ENCODE measurements at regions not wholly inside any gene's neighbourhood (a gene's known extent, or its start where the extent isn't known, plus 50 kb on each side); places are given as distances from the start of the nearest gene placed in this dataset.

GRCh38 chr3:78455166-78455565, 1312.6 kb downstream of the ROBO1 start:
- H3K4me1 Mint-ChIP-seq (ENCODE audit: low read depth, unreplicated experiment), result no peaks in the 10 kb centered on the region
- no peaks in the 10 kb centered on the region for H3K27me3 Mint-ChIP-seq (ENCODE audit: unreplicated experiment)
- no peak for TF ChIP-seq CTCF (IDR thresholded peaks at IDR 0.05; ENCODE audit: partially characterized antibody, unreplicated experiment)
- no peak overlapping the region for H3K27ac Mint-ChIP-seq (ENCODE audit: unreplicated experiment)
- H3K4me3 Mint-ChIP-seq (ENCODE audit: unreplicated experiment), result no peak overlapping the region
- no peaks in the 10 kb centered on the region for H3K9me3 Mint-ChIP-seq (ENCODE audit: unreplicated experiment)
- no peaks in the 10 kb centered on the region for H3K36me3 Mint-ChIP-seq (ENCODE audit: unreplicated experiment)
- no peak for DNase-seq

DNA sequence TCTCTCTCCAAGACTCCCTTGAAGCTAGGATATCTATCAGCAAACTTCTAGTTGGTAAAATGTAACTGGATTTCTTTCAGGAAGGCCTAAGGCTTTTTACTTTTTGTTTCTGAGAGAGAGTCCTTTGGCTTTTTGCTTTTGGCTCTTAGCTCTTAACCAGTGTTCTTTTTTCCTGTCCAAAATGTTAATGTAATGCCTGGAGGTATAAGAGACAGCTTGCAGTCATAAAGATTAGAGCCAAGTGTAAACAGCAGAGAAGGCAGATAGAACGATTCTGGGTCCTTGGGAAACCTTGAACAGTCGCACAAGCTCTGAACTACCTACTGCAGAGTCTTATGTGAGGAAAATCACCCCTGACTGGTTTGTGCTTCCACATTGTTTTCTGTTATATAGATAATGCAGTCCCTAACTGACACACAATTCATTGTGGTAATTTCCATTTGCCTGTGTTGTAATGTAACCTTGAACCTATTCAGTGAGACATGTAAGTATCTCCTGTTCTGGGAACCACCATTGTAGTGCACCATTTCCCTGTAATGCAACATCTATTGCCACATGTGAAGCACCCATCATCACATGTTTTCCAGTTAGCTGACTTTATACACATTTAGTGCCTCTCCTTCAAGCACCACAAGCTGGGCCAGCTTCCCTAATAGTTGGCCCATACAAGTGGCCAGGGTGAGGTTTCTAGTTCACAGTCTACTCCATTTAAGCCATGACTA, 1311.9 kb downstream of the ROBO1 start:
- H3K9me3 Mint-ChIP-seq (ENCODE audit: unreplicated experiment), result no peaks in the 10 kb centered on the region
- no peak overlapping the region for H3K4me3 Mint-ChIP-seq (ENCODE audit: unreplicated experiment)
- no peak for DNase-seq
- no peak overlapping the region for H3K27ac Mint-ChIP-seq (ENCODE audit: unreplicated experiment)
- H3K4me1 Mint-ChIP-seq (ENCODE audit: low read depth, unreplicated experiment), result no peaks in the 10 kb centered on the region
- H3K36me3 Mint-ChIP-seq (ENCODE audit: unreplicated experiment), result no peaks in the 10 kb centered on the region
- no peaks in the 10 kb centered on the region for H3K27me3 Mint-ChIP-seq (ENCODE audit: unreplicated experiment)
- TF ChIP-seq CTCF (IDR thresholded peaks at IDR 0.05; ENCODE audit: partially characterized antibody, unreplicated experiment), result no peak

GRCh38 chr3:78459796-78460195, 1308.0 kb downstream of the ROBO1 start:
- DNase-seq, result no peak
- peaks cover 6% of the 10 kb centered on the region for H3K9me3 Mint-ChIP-seq (ENCODE audit: unreplicated experiment)
- H3K4me1 Mint-ChIP-seq (ENCODE audit: low read depth, unreplicated experiment), result no peaks in the 10 kb centered on the region
- TF ChIP-seq CTCF (IDR thresholded peaks at IDR 0.05; ENCODE audit: partially characterized antibody, unreplicated experiment), result no peak
- H3K27ac Mint-ChIP-seq (ENCODE audit: unreplicated experiment), result no peak overlapping the region
- H3K4me3 Mint-ChIP-seq (ENCODE audit: unreplicated experiment), result no peak overlapping the region
- peaks cover 4% of the 10 kb centered on the region for H3K36me3 Mint-ChIP-seq (ENCODE audit: unreplicated experiment)
- no peaks in the 10 kb centered on the region for H3K27me3 Mint-ChIP-seq (ENCODE audit: unreplicated experiment)

- no peak for DNase-seq
- H3K27me3 Mint-ChIP-seq (ENCODE audit: unreplicated experiment), result no peaks in the 10 kb centered on the region
- TF ChIP-seq CTCF (IDR thresholded peaks at IDR 0.05; ENCODE audit: partially characterized antibody, unreplicated experiment), result no peak
Observed at GRCh38 chr3:78462021-78462420, 1305.8 kb downstream of the ROBO1 start.

DNA sequence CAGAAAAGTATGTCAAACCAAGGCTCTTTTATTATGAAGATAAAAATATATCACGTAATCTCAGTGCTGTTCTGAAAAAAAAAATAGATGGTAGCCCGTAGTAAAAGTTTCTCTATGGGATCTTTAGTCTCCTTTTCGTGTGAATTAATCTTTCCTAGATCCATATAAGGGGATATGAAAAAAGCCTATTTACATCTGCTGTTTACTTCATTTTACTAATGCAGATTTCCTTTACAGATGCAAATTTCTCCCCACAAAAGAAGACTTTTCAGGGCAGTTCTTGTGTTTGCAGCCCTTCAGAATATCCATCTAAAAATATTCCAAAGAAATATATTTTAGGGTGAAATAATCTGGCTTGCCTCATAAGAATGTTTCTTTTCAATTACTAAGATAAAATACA, 1291.7 kb downstream of the ROBO1 start:
- DNase-seq, result no peak
- no peaks in the 10 kb centered on the region for H3K27me3 Mint-ChIP-seq (ENCODE audit: unreplicated experiment)
- H3K27ac Mint-ChIP-seq (ENCODE audit: unreplicated experiment), result no peak overlapping the region
- H3K4me3 Mint-ChIP-seq (ENCODE audit: unreplicated experiment), result no peak overlapping the region
- no peaks in the 10 kb centered on the region for H3K9me3 Mint-ChIP-seq (ENCODE audit: unreplicated experiment)
- H3K36me3 Mint-ChIP-seq (ENCODE audit: unreplicated experiment), result no peaks in the 10 kb centered on the region
- no peak for TF ChIP-seq CTCF (IDR thresholded peaks at IDR 0.05; ENCODE audit: partially characterized antibody, unreplicated experiment)
- peaks cover 4% of the 10 kb centered on the region for H3K4me1 Mint-ChIP-seq (ENCODE audit: low read depth, unreplicated experiment)

More at GRCh38 chr3:78462021-78462420, 1305.8 kb downstream of the ROBO1 start:
- H3K4me3 Mint-ChIP-seq (ENCODE audit: unreplicated experiment), result no peak overlapping the region
- no peaks in the 10 kb centered on the region for H3K4me1 Mint-ChIP-seq (ENCODE audit: low read depth, unreplicated experiment)
- no peak overlapping the region for H3K27ac Mint-ChIP-seq (ENCODE audit: unreplicated experiment)
- peaks cover 6% of the 10 kb centered on the region for H3K9me3 Mint-ChIP-seq (ENCODE audit: unreplicated experiment)
- H3K36me3 Mint-ChIP-seq (ENCODE audit: unreplicated experiment), result peaks cover 17% of the 10 kb centered on the region
